ENCODE measurements at regions not wholly inside any gene's neighbourhood (a gene's known extent, or its start where the extent isn't known, plus 50 kb on each side); places are given as distances from the start of the nearest gene placed in this dataset.
"Not testable (repeated sequence)": the region's sequence is repeated elsewhere in the genome, so short reads cannot be mapped to it uniquely, and the experiment has no call there.

DNA sequence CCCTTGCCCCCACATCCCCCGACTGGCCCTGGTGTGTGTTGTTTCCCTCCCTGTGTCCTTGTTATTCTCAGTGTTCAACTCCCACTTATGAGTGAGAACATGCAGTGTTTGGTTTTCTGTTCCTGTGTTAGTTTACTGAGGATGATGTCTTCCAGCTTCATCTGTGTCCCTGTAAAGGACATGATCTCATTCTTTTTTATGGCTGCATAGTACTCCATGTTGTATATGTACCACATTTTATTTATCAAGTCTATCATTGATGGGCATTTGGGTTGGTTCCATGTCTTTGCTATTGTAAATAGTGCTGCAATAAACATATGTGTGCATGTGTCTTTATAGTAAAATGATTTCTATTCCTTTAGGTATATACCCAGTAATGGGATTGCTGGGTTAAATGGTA, 147.2 kb downstream of the CYB561 start:
- H3K4me3 ChIP-seq; H3K4me1 ChIP-seq (replicated peaks in 1 of 2); H3K27ac ChIP-seq; ATAC-seq (replicated peaks in 6 of 8); in situ Hi-C loops (cut with MboI; ENCODE audit: low pct_unique_long_range_greater_than_20kb in 2 of 9, low sequenced_read_pairs in 9 of 9, unreplicated experiment in 9 of 9): not testable (repeated sequence)
- 100% methylated on average over 1 of the region's 1 CpG; no CpG with 5 or more reads in 8 of the 10 experiments for WGBS, 10 experiments

DNA sequence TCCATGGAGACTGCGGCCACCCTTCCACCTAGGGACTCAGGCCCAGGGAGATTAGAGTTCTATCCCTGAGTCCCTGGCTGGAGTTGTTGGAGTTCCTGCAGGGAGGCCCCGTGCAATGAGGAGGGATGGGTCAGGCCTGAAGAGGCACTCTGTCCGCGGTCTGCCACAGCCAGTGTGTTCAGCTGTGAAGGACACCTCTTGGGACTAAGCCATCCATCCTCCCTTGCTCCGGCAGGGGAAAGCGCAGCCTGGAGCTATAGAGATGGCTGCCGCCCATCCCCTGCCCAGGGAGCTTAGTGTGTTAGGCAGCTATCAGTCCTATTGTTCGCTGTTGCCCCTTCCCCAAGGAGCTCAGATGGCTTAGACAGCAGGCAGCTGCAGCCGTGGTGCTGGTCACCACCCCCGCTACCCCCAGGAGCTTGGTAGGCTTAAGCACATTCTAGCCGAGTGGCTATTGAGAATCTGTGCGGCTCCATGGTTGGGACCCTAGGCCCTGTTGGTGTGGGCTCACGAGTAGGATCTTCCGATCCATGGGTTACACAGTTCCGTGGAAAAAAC, 141.3 kb downstream of the CYB561 start:
- WGBS, 10 experiments: 96 to 100% (median 100%) methylated on average over 1 to 4 of the region's 15 CpGs; no CpG with 5 or more reads in 4 of the 10 experiments
- no peak for ATAC-seq (replicated peaks in 6 of 8)
- in situ Hi-C loops (cut with MboI; ENCODE audit: low pct_unique_long_range_greater_than_20kb in 2 of 9, low sequenced_read_pairs in 9 of 9, unreplicated experiment in 9 of 9): no loop called here
- Histone ChIP-seq H3K4me1 (replicated peaks in 1 of 2) (no peaks in the 10 kb centered on the region), H3K4me3 (no peak overlapping the region), H3K27ac (no peak overlapping the region)

DNA sequence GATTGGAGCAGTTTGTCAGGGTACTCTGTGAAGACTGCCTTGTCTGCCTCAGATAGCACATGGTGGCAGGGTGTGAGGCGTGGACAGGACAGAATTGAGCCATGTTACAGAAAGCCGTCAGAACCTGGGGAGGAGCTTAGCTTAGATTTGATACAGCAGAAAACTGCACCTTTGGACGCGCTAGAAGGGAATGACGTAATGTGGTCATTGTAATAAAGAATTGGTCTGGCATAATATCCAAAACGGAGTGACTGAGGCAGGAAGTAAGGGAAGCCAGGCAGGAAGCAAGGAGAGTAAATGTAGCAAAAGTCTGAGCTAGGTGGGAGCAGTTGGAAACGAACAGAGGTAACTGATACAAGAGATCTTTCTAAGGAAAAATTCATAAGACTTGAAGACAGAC, 140.2 kb downstream of the CYB561 start:
- 80 to 100% (median 93%) methylated on average over 1 to 7 of the region's 7 CpGs for WGBS, 10 experiments
- H3K4me3 ChIP-seq: no peak overlapping the region
- no peak overlapping the region for H3K27ac ChIP-seq
- H3K4me1 ChIP-seq (replicated peaks in 1 of 2): no peaks in the 10 kb centered on the region
- in situ Hi-C loops (cut with MboI; ENCODE audit: low pct_unique_long_range_greater_than_20kb in 2 of 9, low sequenced_read_pairs in 9 of 9, unreplicated experiment in 9 of 9): no loop called here
- no peak for ATAC-seq (replicated peaks in 6 of 8)

DNA sequence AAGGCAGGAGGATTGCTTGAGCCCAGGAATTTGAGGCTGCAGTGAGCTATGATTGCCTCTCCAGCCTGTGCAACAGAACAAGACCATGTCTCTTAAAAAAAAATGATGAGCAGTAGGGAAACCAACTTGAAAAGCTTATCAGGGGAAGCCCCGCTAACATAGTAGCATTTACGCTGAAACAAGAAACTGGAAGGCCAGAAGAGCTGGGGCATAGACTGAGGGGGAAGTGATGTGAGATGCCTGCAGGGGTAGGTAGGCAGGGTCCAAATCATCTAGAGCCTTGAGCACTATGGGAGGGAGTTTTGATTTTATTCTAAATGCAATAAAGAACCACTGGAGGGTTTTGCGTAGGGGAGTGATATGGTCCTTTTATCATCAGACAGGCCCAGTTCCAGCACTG, 139.3 kb downstream of the CYB561 start:
- no peak for ATAC-seq (replicated peaks in 6 of 8)
- 67 to 100% (median 100%) methylated on average over 1 to 3 of the region's 3 CpGs; no CpG with 5 or more reads in 4 of the 10 experiments for WGBS, 10 experiments
- in situ Hi-C loops (cut with MboI; ENCODE audit: low pct_unique_long_range_greater_than_20kb in 2 of 9, low sequenced_read_pairs in 9 of 9, unreplicated experiment in 9 of 9): no loop called here
- H3K27ac ChIP-seq: no peak overlapping the region
- no peaks in the 10 kb centered on the region for H3K4me1 ChIP-seq (replicated peaks in 1 of 2)
- no peak overlapping the region for H3K4me3 ChIP-seq

DNA sequence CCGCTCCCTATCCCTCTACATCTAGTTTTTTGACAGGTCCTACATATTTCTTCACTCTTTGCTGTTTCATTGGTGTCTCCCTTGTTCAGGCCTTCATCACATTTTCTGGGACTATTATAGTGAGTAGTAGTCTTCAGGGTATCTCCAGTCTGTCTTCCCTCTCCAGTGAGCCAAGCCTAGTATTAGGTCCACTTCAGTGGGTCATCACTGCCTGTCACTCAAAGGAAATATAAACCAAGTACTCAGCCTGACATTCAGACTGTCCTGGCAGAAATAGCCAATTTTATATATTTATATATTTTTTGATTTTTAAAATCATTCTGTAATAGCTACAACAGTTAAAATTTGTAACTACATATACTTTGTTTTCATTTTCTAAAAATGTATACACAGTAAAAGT, 137.8 kb downstream of the CYB561 start:
- in situ Hi-C loops (cut with MboI; ENCODE audit: low pct_unique_long_range_greater_than_20kb in 2 of 9, low sequenced_read_pairs in 9 of 9, unreplicated experiment in 9 of 9): no loop called here
- Histone ChIP-seq H3K4me3 (no peak overlapping the region), H3K4me1 (replicated peaks in 1 of 2) (no peaks in the 10 kb centered on the region), H3K27ac (no peak overlapping the region)
- WGBS, 10 experiments: 86 to 100% (median 100%) methylated on average over 1 of the region's 1 CpG; no CpG with 5 or more reads in 2 of the 10 experiments
- no peak for ATAC-seq (replicated peaks in 6 of 8)

DNA sequence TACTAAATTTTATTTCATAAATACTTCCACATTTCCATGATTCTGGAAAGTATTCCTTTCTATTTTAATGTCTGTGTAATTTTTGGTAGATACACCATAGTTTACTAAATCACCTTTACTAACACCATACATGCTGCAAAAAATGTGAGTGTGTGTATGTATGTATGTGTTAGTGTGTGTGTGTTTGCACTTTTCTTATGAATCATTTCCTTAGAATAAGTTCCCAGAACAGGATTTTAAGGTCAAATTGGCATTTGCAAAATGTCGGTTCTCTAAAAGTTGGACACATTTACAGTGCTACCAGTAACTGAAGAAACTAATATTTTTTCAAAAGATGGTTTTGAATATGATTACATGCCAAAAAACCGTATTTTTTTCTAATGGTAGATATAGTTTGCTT, 137.1 kb downstream of the CYB561 start:
- in situ Hi-C loops (cut with MboI; ENCODE audit: low pct_unique_long_range_greater_than_20kb in 2 of 9, low sequenced_read_pairs in 9 of 9, unreplicated experiment in 9 of 9): no loop called here
- Histone ChIP-seq H3K27ac (no peak overlapping the region), H3K4me1 (replicated peaks in 1 of 2) (no peaks in the 10 kb centered on the region), H3K4me3 (no peak overlapping the region)
- no peak for ATAC-seq (replicated peaks in 6 of 8)
- 0 to 100% (median 70%) methylated on average over 1 to 2 of the region's 2 CpGs; no CpG with 5 or more reads in 1 of the 10 experiments for WGBS, 10 experiments

DNA sequence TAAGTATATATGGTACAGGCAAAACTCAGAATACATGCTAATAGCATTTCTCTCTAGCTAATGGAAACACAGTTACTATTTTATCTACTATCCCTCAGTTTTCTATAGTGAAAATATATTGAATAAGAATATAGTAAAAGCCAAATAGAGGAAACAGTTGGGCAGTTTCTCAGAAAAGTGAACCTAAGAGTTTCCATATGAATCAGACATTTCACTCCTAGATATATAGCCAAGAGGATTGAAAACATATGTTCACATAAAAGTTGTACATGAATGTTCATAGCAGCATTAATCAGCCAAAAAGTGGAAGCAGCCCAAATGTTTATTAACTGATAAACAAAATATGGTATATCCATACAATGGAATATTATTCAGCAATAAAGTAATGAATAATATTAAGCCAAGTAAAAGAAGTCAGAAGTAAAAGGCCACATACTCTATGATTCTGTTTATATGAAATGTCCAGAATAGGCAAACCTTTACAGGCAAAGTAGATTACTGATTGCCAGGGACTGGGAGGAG, 134.6 kb downstream of the CYB561 start:
- no peak for ATAC-seq (replicated peaks in 6 of 8)
- Histone ChIP-seq H3K27ac (no peak overlapping the region), H3K4me1 (replicated peaks in 1 of 2) (no peaks in the 10 kb centered on the region), H3K4me3 (no peak overlapping the region)
- in situ Hi-C loops (cut with MboI; ENCODE audit: low pct_unique_long_range_greater_than_20kb in 2 of 9, low sequenced_read_pairs in 9 of 9, unreplicated experiment in 9 of 9): no loop called here

DNA sequence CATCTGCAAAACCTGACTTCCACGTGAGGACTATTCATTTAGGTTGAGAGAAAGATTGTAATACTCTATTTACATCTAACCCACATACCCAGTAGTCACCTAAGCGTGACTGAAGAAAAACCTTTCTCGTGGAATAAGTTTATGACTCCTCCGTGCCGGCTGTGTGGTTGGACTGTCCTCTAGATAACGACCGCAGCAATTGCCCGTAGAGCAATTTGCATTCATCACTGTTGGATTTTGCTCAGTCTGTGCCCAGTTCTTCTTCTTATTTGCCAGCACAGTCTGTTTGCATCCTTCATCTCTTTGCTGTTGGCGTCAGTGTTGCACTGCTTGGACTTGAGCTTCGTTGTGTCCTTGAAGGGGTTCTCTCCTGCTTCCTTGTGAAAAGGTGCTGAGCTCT, 131.3 kb downstream of the CYB561 start:
- in situ Hi-C loops (cut with MboI; ENCODE audit: low pct_unique_long_range_greater_than_20kb in 2 of 9, low sequenced_read_pairs in 9 of 9, unreplicated experiment in 9 of 9): no loop called here
- Histone ChIP-seq H3K4me1 (replicated peaks in 1 of 2) (no peaks in the 10 kb centered on the region), H3K27ac (no peak overlapping the region), H3K4me3 (no peak overlapping the region)
- 79 to 100% (median 93%) methylated on average over 1 to 10 of the region's 10 CpGs; no CpG with 5 or more reads in 2 of the 10 experiments for WGBS, 10 experiments
- ATAC-seq (replicated peaks in 6 of 8): no peak

DNA sequence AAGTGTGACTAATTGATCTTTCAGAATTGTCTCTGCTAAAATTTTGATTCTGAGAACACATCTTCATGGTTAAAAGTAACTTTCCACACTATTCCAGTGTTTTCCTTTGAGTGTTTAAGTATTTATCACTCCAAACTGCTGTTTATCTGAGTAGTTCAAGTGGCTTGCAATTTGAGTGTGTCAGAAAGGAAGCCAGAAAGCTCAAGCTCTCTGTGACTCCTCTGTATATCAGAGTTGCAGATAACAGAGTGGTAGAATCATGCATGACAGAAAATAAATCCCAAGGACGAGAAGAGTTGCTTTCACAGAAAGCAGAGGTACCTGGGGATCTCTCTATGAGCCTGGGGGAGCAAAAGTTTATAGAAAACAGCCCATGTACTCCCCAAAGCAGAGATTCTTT, 130.0 kb downstream of the CYB561 start:
- no peak for ATAC-seq (replicated peaks in 6 of 8)
- H3K4me3 ChIP-seq: no peak overlapping the region
- H3K4me1 ChIP-seq (replicated peaks in 1 of 2): no peaks in the 10 kb centered on the region
- WGBS, 10 experiments: 60 to 92% (median 83%) methylated on average over 1 of the region's 1 CpG; no CpG with 5 or more reads in 3 of the 10 experiments
- in situ Hi-C loops (cut with MboI; ENCODE audit: low pct_unique_long_range_greater_than_20kb in 2 of 9, low sequenced_read_pairs in 9 of 9, unreplicated experiment in 9 of 9): no loop called here
- H3K27ac ChIP-seq: no peak overlapping the region

DNA sequence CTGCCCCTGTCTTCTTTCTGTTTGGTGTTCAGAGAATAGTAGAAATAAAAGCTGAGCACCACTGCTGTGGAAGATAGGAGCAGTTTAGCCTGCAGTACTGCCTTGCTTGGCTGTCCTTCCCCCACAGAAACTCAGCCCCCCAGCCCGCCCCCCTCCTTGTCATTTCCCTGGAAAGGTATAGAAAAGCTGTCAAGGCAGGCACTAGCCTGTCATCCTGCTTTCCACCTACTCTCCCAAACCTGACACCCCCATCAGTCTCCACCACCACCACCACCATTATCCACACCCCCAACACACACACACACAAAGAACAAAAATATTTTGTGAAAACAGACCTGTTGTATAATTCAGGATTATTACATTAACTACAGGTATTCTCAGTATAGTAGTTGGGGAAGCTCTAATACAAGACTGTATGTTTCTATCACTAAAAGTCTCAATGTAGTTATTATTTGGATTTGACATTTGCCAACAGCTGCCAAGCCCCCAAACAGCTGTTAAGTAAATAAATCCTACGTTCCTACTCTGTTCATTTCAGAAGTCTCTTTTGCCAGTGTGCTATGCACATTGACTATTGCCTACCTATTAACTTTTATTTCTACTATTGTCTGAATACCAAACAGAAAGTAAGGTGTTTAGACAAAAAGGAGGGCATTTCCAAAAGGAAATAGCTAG, 128.8 kb downstream of the CYB561 start:
- in situ Hi-C loops (cut with MboI; ENCODE audit: low pct_unique_long_range_greater_than_20kb in 2 of 9, low sequenced_read_pairs in 9 of 9, unreplicated experiment in 9 of 9): no loop called here

DNA sequence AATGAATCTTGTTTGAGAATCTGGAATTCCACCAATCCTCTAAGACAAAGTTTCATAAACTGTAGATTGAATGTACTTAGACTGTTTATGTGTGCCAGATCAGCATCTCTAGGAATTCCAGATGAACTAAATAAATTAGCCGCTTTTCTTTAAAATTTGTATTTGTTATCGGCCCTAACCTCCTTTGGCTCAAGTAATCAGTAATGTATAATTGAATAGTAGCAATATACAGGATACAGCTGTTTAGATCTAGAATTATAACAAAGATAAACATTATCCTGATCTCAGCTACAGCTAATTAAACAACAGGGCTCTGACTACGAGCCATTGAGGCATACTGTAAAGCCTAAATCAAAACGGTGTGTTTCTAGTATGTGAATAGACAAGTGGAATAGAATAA, 120.3 kb downstream of the CYB561 start:
- 87 to 100% (median 95%) methylated on average over 3 to 4 of the region's 4 CpGs for WGBS, 10 experiments
- H3K4me3 ChIP-seq: no peak overlapping the region
- ATAC-seq (replicated peaks in 6 of 8): no peak
- in situ Hi-C loops (cut with MboI; ENCODE audit: low pct_unique_long_range_greater_than_20kb in 2 of 9, low sequenced_read_pairs in 9 of 9, unreplicated experiment in 9 of 9): no loop called here
- no peaks in the 10 kb centered on the region for H3K4me1 ChIP-seq (replicated peaks in 1 of 2)
- no peak overlapping the region for H3K27ac ChIP-seq

More for the DNA sequence above, 128.8 kb downstream of the CYB561 start:
- WGBS, 10 experiments: 57 to 100% (median 88%) methylated on average over 1 of the region's 2 CpGs; no CpG with 5 or more reads in 5 of the 10 experiments
- Histone ChIP-seq H3K4me1 (replicated peaks in 1 of 2) (no peaks in the 10 kb centered on the region), H3K4me3 (no peak overlapping the region), H3K27ac (no peak overlapping the region)
- no peak for ATAC-seq (replicated peaks in 6 of 8)

DNA sequence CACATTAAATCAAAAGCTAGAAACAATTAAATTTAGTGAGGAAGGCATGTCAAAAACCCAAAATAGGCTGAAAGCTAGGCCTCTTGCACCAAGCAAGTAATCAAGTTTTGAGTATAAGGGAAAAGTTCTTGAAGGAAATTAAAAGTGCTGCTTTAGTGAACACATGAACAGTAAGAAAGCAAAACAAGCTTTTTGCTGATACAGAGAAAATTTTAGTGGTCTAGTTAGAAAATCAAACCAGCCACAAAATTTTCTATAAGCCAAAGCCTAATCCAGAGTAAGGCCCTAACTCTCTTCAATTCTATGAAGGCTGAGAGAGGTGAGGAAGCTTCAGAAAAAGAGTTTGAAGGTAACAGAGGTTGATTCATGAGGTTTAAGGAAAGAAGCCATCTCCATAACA, 116.2 kb downstream of the CYB561 start:
- no peak overlapping the region for H3K27ac ChIP-seq
- H3K4me1 ChIP-seq (replicated peaks in 1 of 2): no peaks in the 10 kb centered on the region
- no peak for ATAC-seq (replicated peaks in 6 of 8)
- in situ Hi-C loops (cut with MboI; ENCODE audit: low pct_unique_long_range_greater_than_20kb in 2 of 9, low sequenced_read_pairs in 9 of 9, unreplicated experiment in 9 of 9): no loop called here
- no peak overlapping the region for H3K4me3 ChIP-seq

DNA sequence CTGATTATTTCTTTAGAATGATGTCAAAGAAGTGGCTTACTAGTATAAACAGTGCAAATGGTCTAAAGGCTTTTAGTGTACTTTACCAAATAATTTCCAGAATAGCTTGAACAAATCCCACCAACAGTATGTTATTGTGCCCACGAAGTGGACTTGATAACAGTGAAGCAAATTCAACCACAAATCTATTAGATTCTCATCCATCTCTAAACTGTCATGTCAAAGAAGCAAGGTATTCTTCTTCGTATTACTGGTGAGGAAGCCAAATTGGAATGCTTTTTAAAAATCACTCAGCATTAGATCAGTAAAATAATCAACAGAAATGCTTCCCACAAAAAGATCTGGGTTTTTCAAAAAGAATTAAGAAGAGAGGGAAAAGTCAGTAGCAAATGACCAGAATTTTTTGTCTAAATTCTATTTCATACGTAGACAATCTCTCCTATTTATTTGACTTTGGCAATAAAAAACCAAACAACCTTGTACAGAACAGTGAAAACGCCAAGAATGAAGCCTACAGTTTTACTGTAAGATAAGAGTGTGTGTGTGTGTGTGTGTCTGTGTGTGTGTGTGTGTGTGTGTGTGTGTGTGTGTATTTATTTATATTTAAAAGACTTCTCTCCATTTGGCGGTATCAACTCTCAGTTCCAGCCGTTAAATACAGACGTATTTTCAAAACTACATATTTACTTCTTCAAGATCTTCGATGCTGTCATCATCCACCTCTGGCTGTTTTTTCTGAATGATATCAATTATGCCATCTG, 114.6 kb downstream of the CYB561 start:
- no peak for ATAC-seq (replicated peaks in 6 of 8)
- H3K27ac ChIP-seq: no peak overlapping the region
- no peak overlapping the region for H3K4me3 ChIP-seq
- WGBS, 10 experiments: 67 to 90% (median 85%) methylated on average over 2 to 8 of the region's 8 CpGs
- H3K4me1 ChIP-seq (replicated peaks in 1 of 2): no peaks in the 10 kb centered on the region
- in situ Hi-C loops (cut with MboI; ENCODE audit: low pct_unique_long_range_greater_than_20kb in 2 of 9, low sequenced_read_pairs in 9 of 9, unreplicated experiment in 9 of 9): no loop called here
